ENCODE measurements at regions not wholly inside any gene's neighbourhood (a gene's known extent, or its start where the extent isn't known, plus 50 kb on each side); places are given as distances from the start of the nearest gene placed in this dataset.

GRCh38 chr3:13716540-13717221 lies 163.2 kb downstream of the WNT7A start:
- no peak for DNase-seq (ENCODE audit: low read depth)

GRCh38 chr3:13715961-13716360 lies 163.9 kb downstream of the WNT7A start:
- no peak overlapping the region for H3K4me3 ChIP-seq (ENCODE audit: low read depth, low read length)
- DNase-seq (ENCODE audit: low read depth): no peak
- no peak for TF ChIP-seq CTCF (IDR thresholded peaks at IDR 0.05; ENCODE audit: low read depth, low read length, missing control alignments)
- in situ Hi-C loops (cut with HindIII; ENCODE audit: low sequenced_read_pairs): no loop called here

More at GRCh38 chr3:13716540-13717221, 163.2 kb downstream of the WNT7A start:
- no peak for TF ChIP-seq CTCF (IDR thresholded peaks at IDR 0.05; ENCODE audit: low read depth, low read length, missing control alignments)
- in situ Hi-C loops (cut with HindIII; ENCODE audit: low sequenced_read_pairs): no loop called here
- no peak overlapping the region for H3K4me3 ChIP-seq (ENCODE audit: low read depth, low read length)

GRCh38 chr3:13715167-13715954 lies 164.5 kb downstream of the WNT7A start:
- H3K4me3 ChIP-seq (ENCODE audit: low read depth, low read length): no peak overlapping the region
- no peak for DNase-seq (ENCODE audit: low read depth)
- no peak for TF ChIP-seq CTCF (IDR thresholded peaks at IDR 0.05; ENCODE audit: low read depth, low read length, missing control alignments)
- in situ Hi-C loops (cut with HindIII; ENCODE audit: low sequenced_read_pairs): no loop called here

GRCh38 chr3:13714251-13714916 lies 165.5 kb downstream of the FBLN2 start:
- no peak overlapping the region for H3K4me3 ChIP-seq (ENCODE audit: low read depth, low read length)
- no peak for DNase-seq (ENCODE audit: low read depth)
- TF ChIP-seq CTCF (IDR thresholded peaks at IDR 0.05; ENCODE audit: low read depth, low read length, missing control alignments): no peak
- in situ Hi-C loops (cut with HindIII; ENCODE audit: low sequenced_read_pairs): no loop called here

- no peak for DNase-seq (ENCODE audit: low read depth)
- in situ Hi-C loops (cut with HindIII; ENCODE audit: low sequenced_read_pairs): no loop called here
These were observed 164.5 kb downstream of the FBLN2 start for GRCh38 chr3:13713396-13713795.

More at GRCh38 chr3:13713396-13713795, 164.5 kb downstream of the FBLN2 start:
- no peak overlapping the region for H3K4me3 ChIP-seq (ENCODE audit: low read depth, low read length)
- TF ChIP-seq CTCF (IDR thresholded peaks at IDR 0.05; ENCODE audit: low read depth, low read length, missing control alignments): no peak

Data from astrocyte of the cerebellum (primary cell).